GM12872 (cell line): ENCODE measurements at regions not wholly inside any gene's neighbourhood (a gene's known extent, or its start where the extent isn't known, plus 50 kb on each side); places are given as distances from the start of the nearest gene placed in this dataset.

Experiments
- CTCF ChIP-seq: IDR thresholded peaks from 3 replicates; pipeline ENCODE4 v1.5.1; 2011; ENCODE audit warnings: low read depth, mild to moderate bottlenecking, low read length, moderate library complexity; ENCODE audit not compliant: insufficient read depth

DNA sequence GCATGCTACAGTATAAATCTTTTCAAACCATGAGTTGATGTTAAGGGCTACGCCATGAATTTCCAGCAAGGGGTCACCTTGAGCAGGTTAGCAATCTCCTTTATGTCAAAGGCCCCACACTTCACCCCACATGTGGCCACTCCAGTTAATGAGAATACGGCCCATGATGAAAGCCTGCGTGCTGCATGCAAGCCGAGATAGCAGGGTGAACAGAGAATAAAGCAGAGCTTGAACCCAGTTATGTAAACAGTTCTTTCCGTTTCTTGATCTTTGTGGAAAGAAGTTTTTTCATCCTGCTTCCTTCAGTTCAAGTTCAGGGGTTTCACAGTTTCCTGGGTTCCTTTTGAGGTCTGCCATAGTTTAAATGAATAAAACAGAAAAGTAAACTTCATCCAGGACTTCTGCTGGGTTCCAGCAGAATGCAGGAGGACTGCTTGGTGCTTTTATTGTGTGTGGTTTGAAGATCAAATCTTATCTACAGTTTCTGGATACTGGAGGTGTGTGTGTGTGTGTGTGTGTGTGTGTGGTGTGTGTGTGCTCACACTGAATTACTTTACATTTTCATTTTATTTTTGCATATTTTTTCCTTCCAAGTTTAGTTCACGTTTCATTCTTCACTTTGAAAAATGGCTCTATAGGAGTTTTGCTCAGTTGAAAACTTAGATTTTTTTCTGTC is 87.1 kb downstream of the HMHB1 start:
- TF ChIP-seq CTCF: no peak

DNA sequence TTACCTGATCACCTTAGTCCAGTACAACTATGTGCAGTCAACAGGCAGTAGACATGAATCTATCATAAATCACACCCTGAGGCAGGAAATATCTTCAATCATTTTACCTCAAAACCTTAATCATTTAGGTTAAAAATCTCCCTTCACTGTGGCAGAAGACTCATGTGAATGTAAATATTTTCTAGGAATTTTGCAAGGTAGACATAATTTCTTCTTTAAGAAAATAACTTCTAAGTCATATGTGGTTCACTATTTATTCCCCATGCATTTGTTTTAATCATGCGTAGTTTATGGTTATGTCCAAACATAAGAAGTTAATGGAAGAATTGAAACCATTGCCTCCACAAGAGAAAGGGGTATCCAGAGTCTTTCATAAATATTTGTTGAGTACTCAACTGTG is 97.0 kb downstream of the HMHB1 start:
- no peak for TF ChIP-seq CTCF

- TF ChIP-seq CTCF: no peak
Measured at GRCh38 chr5:143913008-143913752, 101.2 kb downstream of the HMHB1 start.

- no peak for TF ChIP-seq CTCF
Measured at GRCh38 chr5:143914756-143915155, 102.8 kb downstream of the HMHB1 start.

DNA sequence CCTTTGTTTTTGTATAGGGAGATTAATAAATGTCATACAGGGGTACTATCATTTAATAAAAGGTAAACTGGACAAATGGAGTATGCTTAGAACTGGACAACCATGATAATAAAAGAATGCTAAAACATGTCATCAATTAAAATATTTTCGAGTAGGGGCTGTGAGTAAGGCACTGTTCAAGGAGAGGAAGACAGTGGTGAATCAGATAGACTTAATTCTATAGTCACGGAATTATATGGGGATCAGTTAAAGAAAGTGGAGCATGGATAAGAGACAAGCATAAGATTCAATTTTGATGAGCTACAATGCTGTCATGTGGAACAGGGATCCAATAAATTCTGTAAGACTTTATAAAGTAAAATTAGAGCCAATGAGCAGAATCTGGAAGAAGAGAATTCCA is 104.5 kb downstream of the HMHB1 start:
- TF ChIP-seq CTCF: no peak

GRCh38 chr5:143918961-143919360 is 107.0 kb downstream of the HMHB1 start:
- TF ChIP-seq CTCF: no peak

- TF ChIP-seq CTCF: no peak
Measured at GRCh38 chr5:143920772-143921171, 108.8 kb downstream of the HMHB1 start.
